ENCODE measurements at regions not wholly inside any gene's neighbourhood (a gene's known extent, or its start where the extent isn't known, plus 50 kb on each side); places are given as distances from the start of the nearest gene placed in this dataset.

DNA sequence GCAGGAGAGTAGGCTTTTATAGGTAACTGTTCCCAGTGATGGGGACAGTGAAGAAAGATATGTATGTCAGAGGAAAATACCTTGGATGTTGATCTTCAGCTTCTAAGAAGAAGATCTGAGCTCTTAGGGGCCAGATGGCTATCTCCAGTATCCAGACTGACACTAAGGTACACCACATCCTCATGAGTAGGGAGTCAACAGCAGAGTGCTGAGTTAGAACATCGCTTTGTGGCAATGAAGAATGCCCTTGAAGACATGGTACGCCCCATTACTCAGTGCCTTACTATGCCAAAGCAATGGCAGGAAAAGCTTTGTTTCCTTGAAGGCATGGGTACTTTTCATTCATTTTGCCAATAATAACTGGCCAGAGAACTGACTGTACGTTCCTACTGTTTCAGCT is 263.7 kb downstream of the CEMIP2 start:
- DNase-seq = no peak

DNA sequence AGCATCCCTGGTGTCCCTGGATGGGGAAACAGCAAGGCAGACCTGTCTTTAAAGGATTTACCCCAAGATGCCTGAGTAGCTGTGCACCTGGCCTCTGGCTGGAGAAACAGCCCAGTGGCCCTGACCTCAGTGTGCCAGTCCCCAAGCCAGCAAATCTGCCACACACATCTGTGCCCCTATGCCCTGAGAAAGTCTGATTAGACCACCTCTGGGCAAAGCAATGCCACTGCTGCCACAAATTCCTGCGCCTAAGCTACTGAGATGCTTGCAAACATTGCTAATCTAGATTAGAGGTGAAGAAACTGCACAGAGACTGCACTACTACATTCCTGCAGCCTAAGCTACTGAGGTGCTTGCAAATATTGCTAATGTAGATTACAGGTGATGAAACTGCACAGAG is 269.6 kb downstream of the CEMIP2 start:
- no peak for DNase-seq

DNA sequence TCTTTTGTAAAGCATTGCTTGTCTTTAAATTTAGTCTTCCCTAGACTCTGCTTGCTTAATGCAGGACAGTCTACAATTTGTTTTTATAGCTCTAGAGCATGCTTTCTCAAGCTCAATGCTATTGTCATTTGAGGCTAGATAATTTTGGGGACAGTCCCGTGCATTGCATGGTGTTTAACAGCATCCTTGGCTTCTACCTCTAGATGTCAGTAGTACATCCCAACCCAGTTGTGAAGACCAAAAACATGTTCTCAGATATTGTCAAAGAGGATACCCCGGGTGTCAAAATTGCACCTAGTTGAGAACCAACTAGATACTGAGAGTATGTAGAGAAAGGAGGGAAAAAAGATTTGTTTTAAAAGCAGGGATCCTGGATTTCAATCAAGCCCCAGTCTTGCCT is 277.5 kb downstream of the CEMIP2 start:
- DNase-seq = peak in 1 of 2 experiments; percentile 1

DNA sequence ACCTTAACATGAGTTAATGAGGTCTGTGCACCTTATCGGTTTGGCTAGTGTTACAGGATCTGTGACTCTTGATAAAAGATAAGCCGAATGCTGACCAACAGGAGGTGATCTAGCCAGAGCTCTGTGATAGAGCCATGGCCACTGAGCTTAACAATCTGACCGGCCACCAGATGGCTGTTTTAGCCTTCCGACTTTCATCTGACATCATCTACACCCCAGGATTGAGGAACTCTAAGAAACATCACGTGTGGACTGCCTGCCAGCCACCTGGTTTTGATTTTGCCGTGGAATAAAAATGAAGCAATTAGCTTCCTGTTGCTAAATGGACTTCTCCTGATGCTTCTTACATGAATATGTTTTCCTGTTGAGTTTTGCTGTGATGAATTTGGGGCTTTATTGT is 281.3 kb downstream of the CEMIP2 start:
- DNase-seq = no peak

DNA sequence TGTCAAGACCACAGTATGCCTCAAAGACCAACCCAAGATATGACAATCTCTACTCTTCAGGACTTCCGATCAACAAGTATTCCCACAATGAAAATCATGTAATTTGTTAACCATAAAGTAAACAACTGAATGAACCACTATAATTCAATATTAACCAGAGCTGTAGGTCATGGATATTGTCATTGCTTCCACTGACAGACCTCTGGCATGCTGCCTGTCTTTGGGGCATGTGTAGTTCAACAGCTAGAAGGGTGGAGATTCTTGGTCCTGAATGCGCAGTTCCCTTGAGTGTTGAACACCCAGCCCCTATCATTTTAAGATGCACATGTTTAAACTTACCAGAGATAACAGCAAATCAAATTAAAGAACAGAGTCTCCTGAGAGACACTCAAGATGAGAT is 283.0 kb downstream of the CEMIP2 start:
- no peak for DNase-seq

DNA sequence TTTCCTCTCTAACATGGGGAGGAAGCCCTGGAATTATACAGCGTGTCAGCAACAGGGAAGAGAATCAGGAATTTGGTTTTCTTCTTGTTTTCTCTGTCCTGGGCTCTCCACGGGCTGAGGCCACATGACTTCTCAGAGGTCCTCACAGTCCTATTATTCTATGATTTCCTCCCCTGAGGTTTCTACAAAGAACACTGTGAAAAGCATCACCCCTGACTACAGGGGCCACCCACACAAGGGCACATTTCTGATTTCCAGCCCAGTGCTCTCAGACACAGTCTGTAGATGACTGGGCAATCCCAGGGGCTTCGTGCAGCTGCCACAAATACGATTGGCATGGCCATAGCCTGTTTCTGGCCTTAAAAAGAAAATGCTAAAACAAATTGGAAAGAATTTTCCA is 284.9 kb downstream of the CEMIP2 start:
- DNase-seq = no peak

DNA sequence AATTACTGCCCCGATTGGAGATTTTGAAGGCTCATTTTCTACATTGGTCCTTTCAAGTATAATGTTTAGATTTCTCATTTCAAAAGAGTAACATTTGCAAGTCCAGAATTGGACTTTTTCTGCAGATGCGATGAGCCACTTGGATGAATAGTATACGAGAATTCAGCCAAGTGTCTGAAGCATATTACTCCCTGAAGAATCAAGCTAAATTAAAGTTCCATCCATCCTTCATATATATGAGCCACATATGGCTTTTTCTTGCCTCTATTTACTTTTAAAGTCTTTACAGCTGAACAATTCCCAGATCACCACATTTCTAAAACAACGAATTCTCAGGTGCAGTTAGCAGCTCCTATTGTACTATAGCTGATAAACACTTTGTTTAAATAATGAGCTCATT is 288.7 kb downstream of the CEMIP2 start:
- no peak for DNase-seq

DNA sequence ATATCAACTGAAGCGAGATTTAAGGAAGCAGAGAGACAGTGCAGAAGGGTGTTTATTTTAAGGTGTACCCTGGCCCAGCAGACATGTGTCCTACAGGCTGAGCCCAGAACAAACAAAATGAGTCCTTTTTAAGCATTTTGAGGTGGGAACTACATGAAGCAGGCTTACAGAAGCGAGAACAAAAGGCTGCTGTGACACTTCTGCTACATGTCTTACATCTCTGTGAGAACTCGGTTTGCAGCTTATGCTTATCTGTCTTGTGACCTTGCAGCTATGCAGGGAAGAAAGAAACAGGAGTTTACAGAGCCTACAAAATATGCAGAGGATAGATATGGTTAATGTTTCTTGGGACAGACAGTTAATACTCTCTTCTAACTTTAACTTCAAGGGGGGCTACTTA is 295.9 kb downstream of the CEMIP2 start:
- no peak for DNase-seq

DNA sequence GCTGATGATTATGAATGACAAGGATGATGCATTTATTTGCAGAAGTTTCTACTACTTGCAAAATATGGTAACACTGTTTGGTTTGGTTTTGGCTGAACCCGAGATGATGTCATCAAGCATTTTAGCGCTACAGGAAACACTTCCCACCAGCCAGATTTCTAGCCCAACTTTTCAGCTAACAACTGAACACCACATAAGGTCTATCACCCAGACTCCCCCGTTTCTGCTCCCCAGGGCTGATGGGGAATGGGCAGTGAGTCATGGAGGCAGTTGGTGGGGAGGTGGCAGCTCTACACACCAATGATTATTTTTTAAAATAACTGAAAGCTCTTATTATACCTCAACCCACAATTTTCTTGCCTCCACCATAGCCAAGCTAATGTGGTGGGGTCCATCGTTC is 302.9 kb downstream of the CEMIP2 start:
- no peak for DNase-seq

DNA sequence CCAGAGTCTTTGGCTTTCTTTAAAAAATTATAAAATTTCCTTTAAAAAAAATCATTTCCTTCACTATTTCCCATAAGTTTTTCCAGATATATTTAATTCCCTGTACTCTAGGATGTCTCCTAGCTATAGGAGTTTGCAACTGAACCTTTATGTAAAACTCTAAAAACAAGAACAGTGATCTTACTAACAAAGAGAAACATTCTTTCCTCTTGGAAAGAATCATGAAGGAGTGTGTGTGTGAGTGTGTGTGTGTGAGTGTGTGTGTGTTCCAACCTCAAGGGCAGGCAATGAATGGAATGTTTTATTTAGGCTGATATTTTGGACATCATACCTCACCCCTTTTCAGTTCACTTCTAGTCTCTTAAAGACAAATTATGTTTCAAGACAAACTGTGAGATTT is 309.2 kb downstream of the CEMIP2 start:
- no peak for DNase-seq

DNA sequence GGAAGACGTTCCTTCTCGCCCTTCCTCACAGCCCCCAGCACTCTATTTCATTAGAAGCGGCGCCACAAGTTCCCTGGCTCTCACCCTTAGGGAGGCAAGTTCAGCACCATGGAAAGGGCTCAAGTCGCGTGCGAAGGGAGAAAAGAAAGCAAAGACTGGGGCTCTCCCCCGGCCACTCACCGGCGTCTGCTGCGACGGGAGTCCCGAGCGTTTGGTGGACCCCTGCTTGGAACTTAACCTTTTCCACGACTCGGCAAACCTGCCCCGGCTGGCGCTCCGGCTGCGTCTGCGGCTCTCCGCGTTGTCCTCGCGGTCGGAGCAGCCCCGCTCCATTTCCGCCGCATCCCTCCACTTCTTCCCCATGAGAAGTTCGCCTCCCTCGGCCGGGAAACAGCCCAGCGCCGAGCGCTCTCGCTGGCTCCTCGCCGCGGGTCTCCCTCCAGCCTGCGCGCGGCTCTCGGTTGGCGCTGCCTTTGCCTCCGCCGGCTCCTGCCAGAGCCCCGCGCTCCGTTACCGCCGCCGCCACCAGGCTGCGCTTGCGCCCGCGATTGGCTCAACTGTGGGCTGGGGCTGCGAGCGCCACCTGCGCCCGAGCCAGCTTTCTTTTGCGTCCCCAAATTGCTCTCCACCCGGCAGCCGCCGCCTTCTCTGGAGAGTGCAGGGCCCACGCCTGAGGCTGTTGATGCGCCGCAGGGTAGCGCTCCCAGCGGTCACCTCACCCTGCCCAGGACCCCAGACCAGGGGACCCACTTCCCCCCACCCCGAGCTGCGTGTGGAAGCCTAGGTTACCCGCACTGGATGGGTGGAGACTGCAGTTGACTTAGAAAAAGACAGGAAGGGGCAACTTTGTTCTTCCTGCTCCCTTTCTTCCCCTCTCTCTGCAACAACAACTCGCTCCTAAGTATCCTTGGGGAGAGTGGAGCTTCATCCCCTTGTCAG is 321.6 kb downstream of the CEMIP2 start:
- peak; percentile 70 to 86 for DNase-seq

DNA sequence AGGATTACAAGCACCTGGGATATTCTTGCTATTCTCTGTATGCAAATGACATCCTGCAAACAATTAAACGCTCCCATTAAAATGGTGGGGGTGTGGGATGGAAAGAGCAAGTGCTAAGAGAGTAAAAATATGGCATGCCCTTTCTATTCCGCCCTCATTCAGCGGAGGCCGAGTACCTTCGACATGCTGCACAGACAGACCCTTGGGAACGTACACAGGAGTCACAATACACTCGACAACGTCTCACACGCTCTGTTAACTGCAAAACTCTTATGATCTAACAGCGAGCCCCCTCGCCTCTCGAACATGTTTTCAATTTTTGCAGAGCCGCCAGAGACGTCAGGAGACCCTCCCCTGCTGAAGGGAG is 322.2 kb downstream of the CEMIP2 start:
- DNase-seq = peak; percentile 51 to 66

DNA sequence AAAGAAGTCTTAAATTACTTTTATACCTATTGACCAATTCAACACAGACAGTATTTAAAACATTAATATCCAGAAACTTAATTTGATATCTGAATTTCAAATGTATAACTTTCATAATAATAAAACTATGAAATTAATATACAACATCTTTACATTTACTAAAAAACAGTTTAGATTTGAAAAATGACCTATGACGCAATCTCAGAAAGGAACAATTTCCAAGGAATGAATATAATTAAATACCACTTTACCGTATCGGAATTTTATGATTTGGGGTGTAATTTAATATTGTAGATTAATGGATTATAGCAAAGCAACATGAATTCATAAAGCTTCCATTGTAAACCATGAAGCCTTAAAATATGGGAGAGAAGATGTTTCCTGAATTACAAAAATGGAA is 321.5 kb upstream of the TRPM3 start:
- DNase-seq = no peak

DNA sequence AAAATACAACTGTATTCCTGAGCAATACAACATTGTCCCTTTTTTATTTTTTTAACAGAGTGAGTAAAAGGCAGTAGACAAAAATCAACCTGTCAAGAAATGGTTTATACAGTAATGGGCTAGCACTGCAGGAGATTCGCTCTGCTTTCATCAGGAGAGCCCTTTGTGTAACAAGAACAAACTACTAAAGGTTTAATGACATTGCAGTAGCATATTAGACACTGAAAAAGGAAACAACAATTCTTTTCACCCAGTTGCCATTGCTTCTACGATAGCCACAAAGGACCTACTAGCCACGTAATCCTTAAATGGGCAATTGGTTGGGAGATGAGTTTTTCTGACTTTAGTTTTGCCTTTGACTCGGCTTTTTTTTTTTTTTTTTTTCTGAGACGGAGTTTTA is 319.8 kb upstream of the TRPM3 start:
- no peak for DNase-seq

DNA sequence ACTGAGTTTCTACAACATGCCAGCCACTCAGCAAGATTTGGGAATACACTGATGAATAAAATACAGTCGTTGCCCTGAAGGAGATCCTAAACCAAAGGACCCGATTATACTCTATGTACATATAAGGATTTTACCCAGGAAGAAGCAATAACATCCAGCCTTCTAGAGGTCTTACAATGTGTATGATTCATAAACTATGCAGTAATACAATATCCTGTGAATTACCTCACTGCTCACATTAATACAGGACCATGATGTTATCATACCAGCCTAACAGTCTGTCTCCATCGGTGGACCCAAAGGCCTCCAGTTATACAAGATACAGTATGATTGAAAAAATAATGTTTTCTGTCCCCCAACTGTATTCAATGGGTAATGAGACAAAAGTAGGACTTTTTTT is 310.5 kb upstream of the TRPM3 start:
- no peak for DNase-seq

DNA sequence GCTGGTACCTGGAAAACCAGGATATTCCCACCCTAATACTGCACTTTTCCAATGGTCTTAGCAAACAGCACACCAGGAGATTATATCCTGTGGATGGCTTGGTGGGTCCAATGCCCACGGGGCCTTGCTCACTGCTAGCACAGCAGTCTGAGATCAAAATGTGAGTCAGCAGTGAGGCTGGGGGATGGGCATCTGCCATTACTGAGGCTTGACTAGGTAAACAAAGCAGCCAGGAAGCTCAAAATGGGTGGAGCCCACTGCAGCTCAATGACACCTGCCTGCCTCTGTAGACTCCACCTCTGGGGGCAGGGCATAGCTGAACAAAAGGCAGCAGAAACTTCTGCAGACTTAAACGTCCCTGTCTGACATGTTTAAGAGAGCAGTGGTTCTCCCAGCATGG is 285.9 kb upstream of the TRPM3 start:
- peak in 1 of 2 experiments; percentile 9 for DNase-seq

DNA sequence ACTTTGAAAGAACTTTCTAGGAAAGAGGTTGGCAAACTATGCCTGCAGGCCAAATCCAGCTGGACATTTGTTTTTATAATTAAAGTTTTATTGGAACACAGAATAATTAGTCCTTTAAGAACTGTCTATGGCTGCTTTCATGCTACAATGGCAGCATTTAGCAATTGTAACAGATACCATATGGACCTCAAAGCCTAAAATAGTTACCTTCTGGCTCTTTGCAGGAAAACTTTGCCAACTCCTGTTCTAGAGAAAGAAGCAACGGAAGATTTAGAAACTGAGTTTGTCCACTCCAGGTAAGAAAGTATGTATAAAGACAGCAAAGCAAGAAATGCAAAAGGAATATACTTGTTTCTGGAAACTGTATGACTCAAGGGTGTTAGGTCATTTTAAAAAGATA is 281.7 kb upstream of the TRPM3 start:
- no peak for DNase-seq

DNA sequence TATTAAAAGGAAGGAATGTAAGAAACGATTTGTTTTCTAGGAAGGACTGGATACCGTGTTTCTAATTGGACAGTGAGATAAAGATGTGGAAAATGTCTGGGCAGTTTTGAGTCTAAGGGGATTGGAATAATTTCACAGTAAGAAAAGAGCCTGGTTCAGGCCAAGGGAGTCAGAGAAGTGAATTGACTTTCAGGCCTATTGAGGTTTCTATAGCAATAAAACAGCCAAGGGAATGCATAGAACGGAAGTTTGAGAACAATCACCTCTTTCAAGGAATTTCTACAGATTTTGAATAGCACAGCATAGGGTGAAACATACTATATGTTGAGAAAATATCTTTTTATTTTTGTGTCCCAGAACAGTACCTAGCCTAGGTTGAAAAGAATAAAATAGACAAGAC is 271.6 kb upstream of the TRPM3 start:
- DNase-seq = no peak

DNA sequence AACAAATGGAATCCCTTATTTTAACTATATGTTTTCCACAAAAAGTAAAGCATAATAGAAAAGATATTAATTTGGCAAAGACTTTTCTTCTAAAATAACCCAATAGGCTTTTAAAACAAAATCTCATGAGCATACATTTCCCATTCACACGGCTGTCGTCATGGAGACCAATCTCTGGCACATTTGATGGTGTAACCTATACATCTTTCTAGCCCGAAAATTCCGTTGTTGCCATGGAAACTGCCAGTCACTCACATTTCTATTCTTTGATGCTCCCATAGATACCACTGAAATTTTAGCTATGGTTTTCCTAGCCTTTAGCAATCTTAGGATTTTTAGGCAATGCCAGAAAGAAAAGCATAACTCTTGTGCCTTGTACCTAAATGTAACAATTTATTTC is 262.9 kb upstream of the TRPM3 start:
- DNase-seq = no peak

DNA sequence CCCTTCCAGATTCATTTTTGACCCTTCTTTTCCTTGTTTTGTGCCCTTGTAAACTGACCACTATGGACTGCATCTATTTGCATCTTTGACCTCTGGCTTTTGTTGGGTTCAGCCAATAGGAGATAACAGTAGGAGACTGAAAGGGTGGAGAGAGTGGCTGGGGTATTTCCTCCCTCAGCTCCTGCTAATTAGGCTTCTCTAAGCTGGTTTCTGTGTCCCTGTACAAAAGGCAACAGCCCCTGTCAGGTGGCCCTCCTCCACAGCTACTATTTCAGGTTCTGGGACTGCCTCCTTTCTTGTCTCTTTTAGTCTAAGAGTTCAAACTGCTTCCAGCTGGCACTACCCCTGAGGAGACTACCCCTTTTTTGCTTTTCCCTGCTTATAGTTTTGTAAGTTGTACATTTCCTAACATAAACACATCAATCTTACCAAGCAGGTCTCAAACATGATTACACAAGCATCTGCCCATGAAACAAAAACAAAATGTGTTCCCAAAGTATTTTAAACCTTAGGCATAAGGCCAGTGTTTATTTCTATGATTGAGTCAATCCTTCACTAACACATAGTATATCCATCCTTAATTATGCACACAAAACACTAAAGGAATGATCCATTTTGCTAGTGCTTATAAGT is 262.0 kb upstream of the TRPM3 start:
- no peak for DNase-seq

DNA sequence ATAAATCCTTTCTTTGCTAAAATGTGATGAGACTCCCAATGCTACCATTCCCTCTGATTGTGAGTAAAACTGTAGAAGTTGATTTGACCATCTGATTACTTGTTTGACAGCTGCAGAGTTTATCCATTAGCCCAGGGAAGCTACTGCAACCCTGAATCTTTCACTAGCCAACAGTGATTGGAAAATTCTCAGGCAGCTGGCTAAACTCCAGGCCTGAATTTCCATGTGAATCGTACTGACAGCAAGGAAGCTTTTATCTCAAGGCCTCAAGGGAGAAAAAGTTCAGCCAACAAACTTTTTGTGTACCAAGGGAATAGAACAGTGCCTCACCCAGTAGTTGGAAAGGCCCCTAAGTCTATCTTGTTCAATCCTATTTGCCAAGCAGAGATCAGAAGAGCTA is 246.7 kb upstream of the TRPM3 start:
- DNase-seq = no peak

DNA sequence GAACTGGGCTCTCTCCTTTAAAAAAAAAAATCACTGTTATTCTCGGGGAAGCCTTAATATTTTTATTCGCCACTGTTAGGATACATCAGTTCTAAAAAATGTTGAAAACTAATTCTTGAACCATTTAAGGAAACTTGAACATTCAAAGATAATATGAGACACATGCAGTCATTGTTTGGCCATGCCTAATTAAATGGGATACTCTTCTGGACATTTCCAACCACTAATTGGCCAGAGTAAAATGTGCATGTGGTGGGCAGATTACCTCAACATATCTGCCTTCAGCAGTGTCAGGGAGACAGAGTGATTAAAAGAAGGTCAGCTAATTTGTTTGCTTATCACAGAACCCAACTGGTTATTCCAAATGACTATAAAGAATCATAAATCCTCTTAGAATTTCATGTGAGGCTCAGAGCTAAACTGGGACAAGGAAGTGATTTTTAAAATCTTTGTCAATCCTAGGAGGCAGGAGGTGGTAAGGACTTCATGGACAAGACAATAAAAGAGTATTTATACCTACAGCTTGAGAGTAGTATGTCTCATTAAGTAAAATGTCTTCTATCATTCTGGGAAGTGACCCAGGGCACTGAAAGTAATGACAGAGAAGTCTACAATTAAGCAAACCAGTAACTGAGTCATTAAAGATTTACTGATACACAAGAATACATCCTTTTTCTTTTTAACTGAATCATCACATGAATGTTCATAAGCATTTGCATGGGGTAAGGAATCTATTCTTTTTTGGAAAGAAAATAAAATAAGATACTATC is 242.9 kb upstream of the TRPM3 start:
- peak in 1 of 2 experiments; percentile 0 for DNase-seq

DNA sequence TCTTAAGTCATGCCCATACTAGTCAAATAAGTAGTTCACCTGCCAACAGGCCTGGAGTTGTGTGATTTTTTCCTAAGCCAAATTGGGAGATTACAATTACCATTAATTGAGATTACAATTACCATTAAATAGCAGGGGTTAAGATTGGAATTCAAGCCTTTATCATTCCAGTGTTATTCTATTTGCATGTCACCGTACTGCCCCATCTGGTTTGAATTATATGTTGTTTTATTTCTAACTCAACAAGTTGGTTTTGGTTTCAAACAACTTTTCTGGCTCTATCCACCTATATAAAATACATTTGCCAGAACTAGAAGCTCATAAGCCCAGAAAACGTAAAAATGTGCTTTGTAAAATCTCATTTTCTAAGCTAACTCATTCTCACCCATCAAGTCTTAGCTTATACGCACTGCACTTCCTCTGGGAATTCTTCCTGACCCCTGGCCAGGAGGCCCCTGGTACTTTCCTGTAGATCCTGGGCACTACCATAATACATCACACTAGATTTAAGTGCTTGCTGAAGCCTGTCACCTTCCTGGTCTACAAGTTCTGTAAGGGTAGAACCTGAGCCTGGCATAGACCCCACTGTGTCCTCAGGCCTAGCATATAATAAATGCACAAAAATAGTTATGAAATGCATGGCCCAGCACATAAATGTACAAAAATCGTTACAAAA is 242.0 kb upstream of the TRPM3 start:
- no peak for DNase-seq

All from NCI-H526 (cell line).